ENCODE measurements at regions not wholly inside any gene's neighbourhood (a gene's known extent, or its start where the extent isn't known, plus 50 kb on each side); places are given as distances from the start of the nearest gene placed in this dataset.

- H3K36me3 ChIP-seq (replicated peaks in 1 of 2; ENCODE audit: insufficient read depth in 1 of 2, low read depth in 2 of 2) = no peaks in the 10 kb centered on the region
- no peak for ATAC-seq
- 70 to 71% methylated on average over 7 of the region's 7 CpGs for whole genome bisulfite sequencing, 2 donors
- H3K27ac ChIP-seq = no peak overlapping the region
- no peaks in the 10 kb centered on the region for H3K9me3 ChIP-seq
- TF ChIP-seq, protein P1, sequence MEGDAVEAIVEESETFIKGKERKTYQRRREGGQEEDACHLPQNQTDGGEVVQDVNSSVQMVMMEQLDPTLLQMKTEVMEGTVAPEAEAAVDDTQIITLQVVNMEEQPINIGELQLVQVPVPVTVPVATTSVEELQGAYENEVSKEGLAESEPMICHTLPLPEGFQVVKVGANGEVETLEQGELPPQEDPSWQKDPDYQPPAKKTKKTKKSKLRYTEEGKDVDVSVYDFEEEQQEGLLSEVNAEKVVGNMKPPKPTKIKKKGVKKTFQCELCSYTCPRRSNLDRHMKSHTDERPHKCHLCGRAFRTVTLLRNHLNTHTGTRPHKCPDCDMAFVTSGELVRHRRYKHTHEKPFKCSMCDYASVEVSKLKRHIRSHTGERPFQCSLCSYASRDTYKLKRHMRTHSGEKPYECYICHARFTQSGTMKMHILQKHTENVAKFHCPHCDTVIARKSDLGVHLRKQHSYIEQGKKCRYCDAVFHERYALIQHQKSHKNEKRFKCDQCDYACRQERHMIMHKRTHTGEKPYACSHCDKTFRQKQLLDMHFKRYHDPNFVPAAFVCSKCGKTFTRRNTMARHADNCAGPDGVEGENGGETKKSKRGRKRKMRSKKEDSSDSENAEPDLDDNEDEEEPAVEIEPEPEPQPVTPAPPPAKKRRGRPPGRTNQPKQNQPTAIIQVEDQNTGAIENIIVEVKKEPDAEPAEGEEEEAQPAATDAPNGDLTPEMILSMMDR (IDR thresholded peaks at IDR 0.05) = no peak
- no peak for TF ChIP-seq POLR2A (IDR thresholded peaks at IDR 0.05)
- no peaks in the 10 kb centered on the region for H3K27me3 ChIP-seq
- H3K4me1 ChIP-seq = no peaks in the 10 kb centered on the region
- DNase-seq = no peak
- intact Hi-C loops (cut with DNase I) = no loop called here
- no peak overlapping the region for H3K4me3 ChIP-seq
Observed at GRCh38 chr2:236395067-236395466, 130.9 kb upstream of the ASB18 start.

DNA sequence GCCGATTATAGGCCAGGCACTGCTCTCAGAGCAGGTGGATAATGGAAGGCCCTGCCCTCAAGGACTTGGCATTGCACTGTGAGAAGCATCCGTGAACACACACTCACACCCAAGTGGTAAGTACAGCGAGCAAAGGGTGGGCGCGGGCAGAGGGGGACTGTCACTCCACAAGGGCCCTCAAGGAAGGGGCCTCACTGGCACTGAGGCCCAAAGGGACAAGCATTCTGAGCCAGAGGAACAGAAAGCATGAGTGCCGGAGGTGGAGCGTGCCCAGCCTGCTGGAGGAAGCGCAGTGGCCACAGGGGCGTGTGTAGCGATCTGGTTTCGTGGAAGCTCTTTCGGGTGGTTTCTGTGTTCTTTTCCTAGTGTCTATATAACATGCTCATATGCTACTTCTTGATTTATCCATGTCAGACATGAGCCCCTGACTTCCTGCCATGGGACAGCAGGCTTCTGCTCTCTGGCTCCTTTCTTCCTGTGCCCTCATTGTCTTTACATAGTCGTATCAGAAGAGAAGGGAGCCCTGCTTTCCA is 132.7 kb upstream of the ASB18 start:
- Histone ChIP-seq H3K27me3 (no peaks in the 10 kb centered on the region), H3K4me1 (no peaks in the 10 kb centered on the region), H3K9me3 (no peaks in the 10 kb centered on the region), H3K4me3 (no peak overlapping the region), H3K27ac (no peak overlapping the region), H3K36me3 (replicated peaks in 1 of 2; ENCODE audit: insufficient read depth in 1 of 2, low read depth in 2 of 2) (no peaks in the 10 kb centered on the region)
- intact Hi-C loops (cut with DNase I) = no loop called here
- DNase-seq (no peak), ATAC-seq (no peak)
- TF ChIP-seq POLR2A (IDR thresholded peaks at IDR 0.05) = no peak
- TF ChIP-seq, protein P1 (IDR thresholded peaks at IDR 0.05) = no peak
- 84 to 91% methylated on average over 11 to 13 of the region's 13 CpGs for WGBS, 2 donors

- TF ChIP-seq POLR2A (IDR thresholded peaks at IDR 0.05) = no peak
- TF ChIP-seq, protein P1 (IDR thresholded peaks at IDR 0.05) = no peak
- Histone ChIP-seq H3K4me1 (no peaks in the 10 kb centered on the region), H3K27ac (no peak overlapping the region), H3K27me3 (no peaks in the 10 kb centered on the region), H3K9me3 (no peaks in the 10 kb centered on the region), H3K36me3 (replicated peaks in 1 of 2; ENCODE audit: insufficient read depth in 1 of 2, low read depth in 2 of 2) (no peaks in the 10 kb centered on the region), H3K4me3 (no peak overlapping the region)
- ATAC-seq = no peak
- 76 to 78% methylated on average over 4 of the region's 4 CpGs for WGBS, 2 donors
- intact Hi-C loops (cut with DNase I) = no loop called here
- DNase-seq = no peak
Observed at GRCh38 chr2:236397681-236398080, 133.5 kb upstream of the ASB18 start.

GRCh38 chr2:236399409-236399808 is 135.2 kb upstream of the ASB18 start:
- no peak for TF ChIP-seq POLR2A (IDR thresholded peaks at IDR 0.05)
- TF ChIP-seq, protein P1 (IDR thresholded peaks at IDR 0.05) = no peak
- DNase-seq (no peak), ATAC-seq (no peak)
- intact Hi-C loops (cut with DNase I) = no loop called here
- no peaks in the 10 kb centered on the region for H3K27me3 ChIP-seq
- no peak overlapping the region for H3K27ac ChIP-seq
- no peak overlapping the region for H3K4me3 ChIP-seq
- H3K9me3 ChIP-seq = no peaks in the 10 kb centered on the region
- WGBS, 2 donors = 94 to 95% methylated on average over 15 of the region's 15 CpGs
- no peaks in the 10 kb centered on the region for H3K36me3 ChIP-seq (replicated peaks in 1 of 2; ENCODE audit: insufficient read depth in 1 of 2, low read depth in 2 of 2)
- H3K4me1 ChIP-seq = no peaks in the 10 kb centered on the region

GRCh38 chr2:236400046-236400574 is 135.9 kb upstream of the ASB18 start:
- H3K9me3 ChIP-seq = no peaks in the 10 kb centered on the region
- TF ChIP-seq POLR2A (IDR thresholded peaks at IDR 0.05) = no peak
- TF ChIP-seq, protein P1 (IDR thresholded peaks at IDR 0.05) = no peak

More at GRCh38 chr2:236400046-236400574, 135.9 kb upstream of the ASB18 start:
- no peak for DNase-seq
- 92 to 93% methylated on average over 10 of the region's 10 CpGs for WGBS, 2 donors
- no peaks in the 10 kb centered on the region for H3K27me3 ChIP-seq
- no peaks in the 10 kb centered on the region for H3K4me1 ChIP-seq
- intact Hi-C loops (cut with DNase I) = no loop called here
- no peaks in the 10 kb centered on the region for H3K36me3 ChIP-seq (replicated peaks in 1 of 2; ENCODE audit: insufficient read depth in 1 of 2, low read depth in 2 of 2)
- no peak overlapping the region for H3K4me3 ChIP-seq
- ATAC-seq = no peak
- no peak overlapping the region for H3K27ac ChIP-seq

Data from body of pancreas (tissue), 4 donors.